NCI-H82 treated with DMSO at 0.1 percent for 48 hours (cell line): ENCODE measurements at regions not wholly inside any gene's neighbourhood (a gene's known extent, or its start where the extent isn't known, plus 50 kb on each side); places are given as distances from the start of the nearest gene placed in this dataset.

Source experiments
- DNase-seq: peaks from one replicate; lab custom pipeline; 2025; ENCODE audit not compliant: unreplicated experiment; lab: John Stamatoyannopoulos, UW

GRCh38 chr9:79240774-79241173 lies 331.0 kb upstream of the TLE4 start:
- no peak for DNase-seq

- DNase-seq, result no peak
Measured at GRCh38 chr9:79242489-79242888, 329.3 kb upstream of the TLE4 start.

- DNase-seq, result no peak
Measured at GRCh38 chr9:79246170-79246569, 325.6 kb upstream of the TLE4 start.

- DNase-seq, result no peak
Measured at GRCh38 chr9:79247021-79247420, 324.7 kb upstream of the TLE4 start.

GRCh38 chr9:79250806-79251205 lies 321.0 kb upstream of the TLE4 start:
- no peak for DNase-seq

GRCh38 chr9:79254900-79255650 lies 316.7 kb upstream of the TLE4 start:
- DNase-seq, result peak; percentile 68

- DNase-seq, result no peak
Measured at GRCh38 chr9:79255651-79256260, 316.0 kb upstream of the TLE4 start.

- DNase-seq, result peak; percentile 89
Measured at GRCh38 chr9:79256691-79257213, 315.0 kb upstream of the TLE4 start.

GRCh38 chr9:79257228-79257781 lies 314.5 kb upstream of the TLE4 start:
- DNase-seq, result peak; percentile 66

- no peak for DNase-seq
Measured at GRCh38 chr9:79257790-79258351, 313.9 kb upstream of the TLE4 start.

- no peak for DNase-seq
Measured at GRCh38 chr9:79259858-79260257, 311.9 kb upstream of the TLE4 start.

GRCh38 chr9:79263628-79264027 lies 308.1 kb upstream of the TLE4 start:
- DNase-seq, result no peak

- DNase-seq, result no peak
Measured at GRCh38 chr9:79264041-79264440, 307.7 kb upstream of the TLE4 start.

- DNase-seq, result no peak
Measured at GRCh38 chr9:79264511-79265355, 307.0 kb upstream of the TLE4 start.

- DNase-seq, result no peak
Measured at GRCh38 chr9:79266986-79267385, 304.8 kb upstream of the TLE4 start.

- DNase-seq, result no peak
Measured at GRCh38 chr9:79268806-79269205, 303.0 kb upstream of the TLE4 start.

GRCh38 chr9:79273311-79273710 lies 298.5 kb upstream of the TLE4 start:
- no peak for DNase-seq

- no peak for DNase-seq
Measured at GRCh38 chr9:79279356-79279755, 292.4 kb upstream of the TLE4 start.

GRCh38 chr9:79280691-79281090 lies 291.1 kb upstream of the TLE4 start:
- no peak for DNase-seq

GRCh38 chr9:79284081-79284480 lies 287.7 kb upstream of the TLE4 start:
- DNase-seq, result no peak
